CD4-positive, alpha-beta T cell treated with Interleukin-12 subunit alpha and Interleukin-12 subunit beta, for 1 hour (primary cell): ENCODE measurements at regions not wholly inside any gene's neighbourhood (a gene's known extent, or its start where the extent isn't known, plus 50 kb on each side); places are given as distances from the start of the nearest gene placed in this dataset.
"Not testable (repeated sequence)": the region's sequence is repeated elsewhere in the genome, so short reads cannot be mapped to it uniquely, and the experiment has no call there.

Source experiments
- DNase-seq: peaks from one replicate; pipeline ENCODE4 v3.0.0-alpha.2; 2020

DNA sequence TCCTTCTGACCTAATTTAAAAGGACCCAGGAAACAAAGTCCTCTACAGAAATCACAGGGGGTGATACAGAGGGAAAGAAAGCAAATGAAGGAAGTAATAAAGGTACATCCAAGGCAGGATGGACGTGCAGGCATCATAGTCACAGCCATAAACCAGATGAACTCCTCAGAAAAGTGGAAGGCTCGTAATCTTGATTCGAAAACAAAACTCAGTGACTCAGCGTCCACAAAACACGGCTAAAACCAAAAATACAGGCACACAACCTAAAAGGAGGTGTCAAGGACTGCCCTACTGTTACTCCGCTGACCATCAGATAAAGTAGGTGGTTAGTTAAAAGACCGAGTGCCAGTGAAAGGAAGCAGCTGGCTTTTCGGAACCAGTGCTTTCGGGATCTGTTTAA, 81.5 kb downstream of the TRIM69 start:
- not testable (repeated sequence) for DNase-seq

DNA sequence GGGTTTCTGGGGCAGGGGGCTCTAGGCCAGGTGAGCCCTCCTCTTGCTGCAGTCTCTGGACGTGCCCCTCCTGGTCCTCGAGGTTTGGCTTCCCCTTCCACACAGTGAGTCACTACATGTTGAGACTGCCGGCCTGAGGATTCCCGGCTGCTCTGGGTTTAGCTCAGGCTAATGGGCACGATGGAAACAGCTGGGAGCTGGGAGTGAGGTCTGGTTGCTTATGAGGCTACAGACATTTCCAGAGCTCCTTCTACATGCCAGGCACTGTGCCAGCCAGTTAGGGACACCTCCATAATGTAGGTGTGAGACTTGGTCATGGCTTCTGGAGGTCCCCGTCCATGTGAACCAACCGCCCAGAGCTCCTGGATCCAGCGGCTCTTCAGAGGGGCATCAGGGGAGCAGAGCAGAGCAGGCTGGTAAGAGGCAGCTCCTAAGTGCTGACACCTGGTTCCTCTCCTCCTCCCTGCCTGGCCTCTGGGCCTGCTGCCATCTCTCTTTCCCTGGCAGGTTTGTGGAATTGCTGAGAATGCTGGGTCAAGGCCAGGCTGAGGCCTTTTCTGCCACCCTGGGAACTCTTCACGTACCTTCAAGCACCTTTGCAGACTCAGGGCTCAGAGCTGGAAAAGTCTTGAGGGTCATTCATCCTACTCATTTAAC, 83.1 kb downstream of the TRIM69 start:
- DNase-seq, result not testable (repeated sequence)

DNA sequence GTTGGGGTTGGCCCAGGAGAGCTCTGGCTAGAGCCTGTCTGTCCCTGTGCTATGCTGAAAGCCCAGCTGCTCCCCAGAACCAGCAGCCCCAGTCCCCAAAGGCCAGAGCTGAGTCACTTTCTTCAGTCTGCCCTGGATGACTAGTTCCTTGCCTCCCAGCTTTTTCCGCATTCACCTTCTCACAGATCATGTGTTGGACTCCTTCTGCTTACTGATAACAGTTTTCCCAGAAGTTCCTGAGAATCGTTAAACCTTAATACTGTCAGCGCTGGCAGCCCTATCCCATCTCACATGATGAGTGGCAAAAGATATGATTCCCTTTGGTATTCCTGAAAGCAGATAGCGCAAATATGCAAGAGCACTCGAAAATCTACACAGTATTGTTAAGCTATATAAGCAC, 84.2 kb downstream of the TRIM69 start:
- DNase-seq, result not testable (repeated sequence)

DNA sequence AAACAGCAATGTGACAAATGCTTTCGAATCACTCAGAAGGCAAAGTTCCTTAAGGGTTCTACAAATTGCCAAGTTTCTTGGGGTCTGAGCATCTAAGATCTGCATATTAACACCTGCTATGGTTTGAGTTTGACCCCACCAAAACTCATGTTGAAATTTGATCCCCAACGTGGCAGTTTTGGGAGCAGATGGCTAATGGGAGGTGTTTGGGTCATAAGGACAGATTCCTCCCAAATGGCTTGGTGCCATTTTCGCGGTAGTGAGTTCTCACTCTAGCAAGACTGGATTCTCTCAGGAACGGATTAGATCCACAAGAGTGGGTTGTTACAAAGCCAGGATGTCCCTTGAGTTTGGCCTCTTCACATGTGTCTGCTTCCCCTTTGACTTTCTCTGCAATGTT, 84.6 kb downstream of the TRIM69 start:
- not testable (repeated sequence) for DNase-seq

DNA sequence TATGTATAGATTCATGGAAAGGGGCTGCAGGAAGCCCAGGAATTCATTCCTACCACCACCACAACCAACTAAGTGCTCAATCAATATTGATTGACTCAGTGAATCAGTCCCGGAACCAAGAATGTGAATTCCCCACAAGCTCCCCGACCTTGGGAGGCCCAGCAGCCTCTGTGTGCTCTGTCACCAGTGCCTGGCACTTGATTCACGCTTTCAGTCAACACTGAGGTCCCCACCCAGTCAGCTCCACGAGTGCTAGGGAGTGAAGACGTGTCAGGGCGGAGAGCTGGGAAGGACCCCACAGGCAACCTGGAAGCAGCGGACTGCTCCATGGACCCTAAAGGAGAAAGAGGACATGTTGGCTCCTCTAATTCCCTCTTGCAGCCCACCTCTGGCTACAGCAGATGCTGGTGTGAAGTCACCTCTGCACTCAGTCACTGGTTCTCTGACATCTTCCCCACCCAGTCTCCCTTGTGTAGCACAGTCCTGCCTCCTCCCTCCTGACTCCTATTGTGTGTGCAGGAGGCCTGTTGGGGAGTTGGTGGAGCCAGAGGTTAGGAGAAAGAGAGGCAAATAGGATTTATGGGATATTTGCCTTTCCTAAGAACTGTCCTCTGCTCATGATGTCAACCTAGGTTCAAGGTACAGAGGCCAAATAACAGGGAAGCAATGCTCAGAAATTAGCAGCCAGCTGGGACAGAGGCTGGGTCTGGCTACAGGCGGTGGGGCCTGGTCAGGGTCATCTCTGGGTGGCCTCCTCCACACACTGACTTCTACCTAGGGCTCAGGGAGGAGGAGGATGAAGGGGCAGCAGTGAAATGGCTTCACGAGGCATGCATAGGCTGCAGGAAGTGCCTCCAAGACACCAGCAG, 88.2 kb downstream of the TRIM69 start:
- not testable (repeated sequence) for DNase-seq

DNA sequence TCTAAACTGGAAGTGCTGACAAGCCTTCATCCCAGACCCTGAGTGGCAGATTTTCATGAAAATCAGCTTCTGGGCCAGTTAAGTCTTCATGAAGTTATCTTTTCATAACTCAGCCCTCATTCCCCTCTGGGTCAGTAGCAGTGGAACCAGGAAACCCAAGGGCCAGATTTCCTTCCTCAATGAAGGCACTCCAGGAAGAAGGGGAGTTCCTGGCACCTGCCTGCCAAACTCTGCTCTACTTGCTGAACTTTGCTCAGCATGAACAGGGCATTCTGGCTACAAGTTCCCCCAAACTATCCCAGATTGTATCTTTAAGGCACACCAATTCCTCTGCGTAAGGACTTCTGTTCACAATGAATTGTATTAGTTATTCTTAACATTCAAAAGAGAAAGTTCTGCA, 90.3 kb downstream of the TRIM69 start:
- not testable (repeated sequence) for DNase-seq

DNA sequence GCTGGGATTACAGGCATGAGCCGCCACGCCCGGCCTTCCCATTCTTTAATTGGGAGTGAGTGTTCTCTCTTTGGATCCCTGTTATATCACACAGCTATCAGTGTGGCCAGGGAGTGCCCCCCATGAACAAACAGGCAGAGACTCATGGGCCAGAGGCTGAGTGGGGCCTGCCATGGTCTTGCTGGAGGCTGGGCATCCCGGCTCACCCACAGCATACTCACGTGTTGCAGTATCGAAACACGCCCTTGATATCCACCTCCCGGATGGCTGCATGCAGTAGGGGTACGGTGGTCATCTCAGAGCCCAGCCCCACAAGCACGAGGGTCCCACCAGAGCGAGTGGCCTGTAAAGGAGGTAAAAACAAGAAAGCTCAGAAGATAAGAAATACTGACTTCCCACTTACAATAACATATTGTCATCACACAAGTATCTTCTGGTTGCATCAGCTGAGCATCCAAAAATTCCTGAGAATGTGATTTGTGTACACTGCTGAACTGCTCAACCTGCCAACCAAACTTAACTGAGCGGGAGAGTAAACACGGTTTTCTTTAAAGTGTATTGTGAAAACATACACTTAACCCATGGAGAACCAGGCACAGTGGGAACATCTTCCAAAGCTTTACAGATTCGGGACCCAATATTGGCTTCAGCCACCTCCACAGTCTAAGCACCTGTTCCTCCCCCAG, 92.0 kb downstream of the TRIM69 start:
- not testable (repeated sequence) for DNase-seq

DNA sequence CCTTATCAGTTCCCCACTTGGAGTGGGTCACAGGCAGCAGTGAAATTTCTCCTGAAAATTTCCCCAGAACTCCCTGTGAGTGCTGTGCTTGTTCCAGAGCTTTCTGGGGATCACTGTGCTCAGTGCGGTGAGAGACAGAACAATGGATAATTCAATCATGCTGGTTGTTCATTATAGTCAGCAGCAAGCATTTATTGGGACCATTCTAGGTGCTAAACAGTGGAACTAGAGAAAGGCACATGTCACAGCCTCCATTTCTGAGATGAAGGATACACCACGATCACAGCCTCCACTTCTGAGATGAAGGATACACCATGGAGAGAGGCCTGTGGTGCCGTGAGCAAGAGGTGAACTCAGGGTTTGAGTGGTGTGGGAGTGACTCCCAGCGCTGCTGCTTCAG, 92.8 kb downstream of the TRIM69 start:
- not testable (repeated sequence) for DNase-seq

DNA sequence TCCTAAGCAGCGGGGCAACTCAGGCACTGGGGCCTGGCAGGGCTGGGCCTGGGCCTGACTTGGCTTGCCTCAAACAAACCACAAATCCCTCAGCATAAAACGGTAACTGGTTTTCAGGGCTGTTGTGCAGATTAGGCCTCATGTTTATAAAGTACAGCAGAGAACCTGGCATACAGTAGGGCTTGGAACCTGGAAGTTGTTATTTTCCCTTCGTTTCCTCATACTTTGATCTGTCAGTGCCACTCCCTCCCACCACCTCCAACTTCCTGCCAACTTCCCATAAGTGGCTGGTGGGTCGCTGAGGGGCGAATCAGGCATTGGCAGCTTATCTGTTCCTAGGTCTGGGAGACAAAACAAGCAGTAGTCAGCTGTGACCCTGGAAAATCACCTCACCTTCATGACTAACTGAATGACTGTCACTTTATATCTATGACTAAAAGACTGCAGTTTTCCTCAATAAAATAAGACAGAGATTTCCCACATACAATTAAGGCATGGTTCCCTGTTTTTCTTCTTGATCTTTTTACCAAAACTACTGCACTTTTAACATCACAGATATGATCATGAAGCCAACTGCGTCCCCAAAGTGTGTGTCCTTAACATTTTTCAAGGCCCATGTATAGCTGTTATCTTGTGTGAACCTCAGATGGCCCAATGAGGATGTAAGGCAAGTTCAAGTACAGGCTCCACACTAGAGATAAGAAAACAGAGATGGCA, 94.5 kb downstream of the TRIM69 start:
- DNase-seq, result not testable (repeated sequence)

DNA sequence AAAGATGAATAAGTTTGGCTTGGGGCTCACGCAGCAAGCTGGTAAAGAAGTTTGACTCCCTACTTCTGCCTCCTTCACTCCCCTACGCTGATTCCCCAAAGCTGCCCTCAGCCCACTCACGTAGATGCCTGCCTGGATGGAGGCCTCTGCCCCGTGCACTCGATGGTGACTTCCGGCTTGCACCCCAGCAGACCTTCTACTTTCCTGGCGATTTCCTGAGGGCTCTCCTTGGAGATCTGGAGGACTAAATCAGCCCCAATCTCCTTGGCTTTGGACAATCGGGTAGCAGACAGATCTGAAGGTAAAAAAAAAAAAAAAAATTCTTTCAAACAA, 95.0 kb downstream of the TRIM69 start:
- not testable (repeated sequence) for DNase-seq

DNA sequence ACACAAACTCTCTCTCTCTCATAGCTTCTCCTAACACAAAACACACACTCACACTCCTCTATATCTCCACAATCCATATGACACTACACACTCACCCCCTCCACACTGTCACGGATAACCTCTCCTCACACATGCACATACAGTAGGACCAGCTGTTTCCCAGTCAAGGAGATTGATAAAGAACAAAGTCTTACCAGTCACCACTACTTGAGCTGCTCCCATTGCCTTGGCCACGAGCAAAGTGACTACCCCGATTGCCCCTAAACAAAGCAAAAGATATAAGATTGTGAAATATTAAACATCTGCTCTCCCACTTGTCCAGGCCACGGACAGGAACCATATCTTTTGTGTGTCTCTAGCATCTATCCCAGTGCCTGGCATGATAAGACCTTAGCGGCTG, 95.8 kb downstream of the TRIM69 start:
- DNase-seq, result not testable (repeated sequence)

DNA sequence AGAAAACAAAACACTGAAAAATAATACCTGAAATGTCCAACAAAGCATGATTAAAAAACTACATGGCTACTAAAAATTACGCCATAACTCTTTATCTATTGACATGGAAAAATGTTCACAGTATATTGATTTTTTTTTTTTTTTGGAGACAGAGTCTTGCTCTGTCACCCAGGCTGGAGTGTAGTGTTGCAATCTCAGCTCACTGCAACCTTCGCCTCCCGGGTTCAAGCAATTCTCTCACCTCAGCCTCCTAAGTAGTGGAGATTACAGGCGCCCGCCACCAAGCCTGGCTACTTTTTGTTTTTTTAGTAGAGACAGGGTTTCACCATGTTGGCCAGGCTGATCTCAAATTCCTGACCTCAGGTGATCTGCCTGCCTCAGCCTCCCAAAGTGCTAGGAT, 96.8 kb downstream of the TRIM69 start:
- not testable (repeated sequence) for DNase-seq

DNA sequence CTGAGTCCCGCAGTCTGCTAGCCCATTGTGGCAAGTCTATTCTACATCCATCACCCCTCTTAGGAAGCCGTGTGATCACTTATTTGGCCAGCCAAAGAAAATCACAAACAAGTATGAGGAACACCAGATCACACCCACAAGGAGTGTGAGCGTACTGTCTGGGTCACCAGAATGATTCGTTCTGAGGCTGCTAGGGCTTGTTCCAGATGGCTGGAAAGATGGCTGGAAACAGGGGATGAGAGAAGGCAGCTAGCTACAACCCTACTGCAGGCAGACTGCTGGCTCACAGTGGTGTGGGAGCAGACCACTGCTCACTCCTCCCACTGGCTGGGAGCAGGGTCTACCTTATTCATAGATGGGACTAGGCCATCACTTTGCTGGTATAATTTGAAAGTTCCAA, 97.4 kb downstream of the TRIM69 start:
- not testable (repeated sequence) for DNase-seq

DNA sequence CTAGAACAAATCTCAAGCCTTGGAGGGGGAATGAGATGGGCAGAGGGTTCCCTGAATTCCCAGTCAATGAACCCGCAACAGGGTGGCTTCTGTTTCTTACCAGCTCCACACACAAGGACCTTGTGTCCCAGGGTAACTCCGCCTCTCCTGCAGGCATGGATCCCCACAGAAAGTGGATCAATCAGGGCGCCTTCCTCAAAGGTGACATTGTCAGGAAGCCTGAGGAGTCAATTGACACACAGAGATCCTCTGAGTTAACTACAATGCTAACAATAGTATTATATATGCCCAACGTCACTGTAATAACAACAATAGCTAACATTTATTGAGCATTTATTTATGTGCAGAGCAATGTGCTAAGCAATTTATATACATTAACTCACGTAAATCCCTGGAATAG, 98.8 kb downstream of the TRIM69 start:
- DNase-seq, result not testable (repeated sequence)

DNA sequence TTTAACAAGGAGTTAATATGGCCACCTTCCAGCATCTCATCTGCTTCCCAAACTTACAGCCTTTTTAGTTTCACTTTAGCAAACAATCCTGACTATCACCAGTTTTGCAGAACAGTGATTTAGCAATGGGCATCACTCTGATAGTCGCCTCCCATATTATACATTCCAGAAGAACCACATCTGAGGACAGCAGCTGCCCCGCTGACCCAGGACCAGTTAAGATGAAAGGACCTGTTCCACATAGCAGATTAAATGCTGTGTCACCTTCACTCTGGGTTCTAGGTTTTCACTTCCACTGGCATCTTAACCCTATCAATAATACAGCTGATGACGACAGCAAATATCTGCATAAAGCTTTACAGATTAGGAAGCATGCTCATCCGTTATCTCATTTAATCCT, 99.8 kb downstream of the TRIM69 start:
- no peak for DNase-seq

DNA sequence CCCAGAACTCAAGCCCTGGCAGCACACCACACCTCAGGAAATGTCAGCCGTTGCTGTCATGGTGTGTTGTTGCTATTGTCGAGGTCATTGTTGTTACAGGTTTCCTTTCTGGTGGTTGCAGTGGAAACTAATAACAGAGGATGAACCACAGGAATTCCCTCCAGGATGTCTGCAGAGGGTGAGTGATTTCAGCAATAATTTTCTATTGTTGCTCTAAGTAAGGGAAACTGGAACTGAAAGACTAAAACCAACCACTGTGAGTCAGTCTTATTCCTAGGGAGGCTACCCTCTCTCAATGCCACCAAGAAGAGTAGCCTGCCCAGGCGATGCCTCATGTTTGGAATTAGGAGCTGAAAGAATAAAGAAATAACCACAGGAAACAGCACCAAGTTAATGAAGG, 102.6 kb downstream of the TRIM69 start:
- DNase-seq, result not testable (repeated sequence)

DNA sequence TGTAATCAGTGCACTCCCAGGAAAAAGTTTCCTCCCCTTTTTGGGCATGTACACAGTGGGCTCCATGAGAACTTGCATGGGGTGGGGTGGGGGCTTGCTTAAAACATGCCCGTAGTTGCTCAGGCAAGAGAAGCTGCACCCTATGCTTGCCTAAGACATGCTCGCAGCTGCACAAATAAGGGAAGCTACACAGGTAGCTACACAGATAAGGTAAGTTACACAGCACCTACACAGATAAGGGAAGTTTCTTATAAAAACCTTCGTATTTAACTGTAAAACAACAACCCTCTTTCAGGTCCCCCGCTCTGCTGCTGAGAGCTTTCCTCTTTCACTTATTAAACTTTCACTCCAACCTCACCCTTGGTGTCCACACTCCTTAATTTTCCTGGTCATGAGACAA, 105.4 kb downstream of the TRIM69 start:
- DNase-seq, result not testable (repeated sequence)

DNA sequence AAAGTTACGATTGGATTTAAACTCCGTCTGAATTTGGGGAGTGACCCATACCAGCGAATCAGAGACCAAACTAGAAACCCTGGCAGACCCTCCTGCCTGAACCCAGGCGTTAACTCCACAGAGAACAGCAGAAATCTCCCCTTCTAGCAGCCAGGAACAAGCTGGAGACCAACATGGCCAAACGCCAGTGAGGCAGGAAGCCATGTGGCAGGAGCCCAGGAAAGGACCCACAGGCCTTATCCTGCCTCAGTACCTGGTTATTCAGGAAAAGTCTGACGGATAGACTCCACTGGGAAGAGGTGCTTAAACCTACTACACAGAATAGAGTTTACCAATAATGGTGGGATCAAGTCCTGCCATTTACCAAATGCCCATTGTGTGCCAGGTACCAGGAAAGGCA, 106.6 kb downstream of the TRIM69 start:
- not testable (repeated sequence) for DNase-seq

DNA sequence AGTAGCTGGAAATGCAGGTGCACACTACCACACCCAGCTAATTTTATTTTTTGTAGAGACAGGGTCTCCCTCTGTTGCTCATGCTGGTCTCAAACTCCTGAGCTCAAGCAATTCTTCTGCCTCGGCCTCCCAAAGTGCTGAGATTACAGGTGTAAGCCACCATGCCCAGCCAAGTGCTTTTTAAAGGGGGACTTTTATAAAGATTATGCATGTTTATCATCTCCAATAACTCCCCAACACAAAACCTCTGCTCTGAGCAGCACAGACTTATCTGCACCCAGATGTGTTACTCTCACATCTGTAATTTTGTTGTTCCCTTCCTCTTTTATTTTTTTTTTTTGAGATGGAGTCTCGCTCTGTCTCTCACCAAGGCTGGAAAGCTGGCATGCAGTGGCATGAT, 108.6 kb downstream of the TRIM69 start:
- not testable (repeated sequence) for DNase-seq

DNA sequence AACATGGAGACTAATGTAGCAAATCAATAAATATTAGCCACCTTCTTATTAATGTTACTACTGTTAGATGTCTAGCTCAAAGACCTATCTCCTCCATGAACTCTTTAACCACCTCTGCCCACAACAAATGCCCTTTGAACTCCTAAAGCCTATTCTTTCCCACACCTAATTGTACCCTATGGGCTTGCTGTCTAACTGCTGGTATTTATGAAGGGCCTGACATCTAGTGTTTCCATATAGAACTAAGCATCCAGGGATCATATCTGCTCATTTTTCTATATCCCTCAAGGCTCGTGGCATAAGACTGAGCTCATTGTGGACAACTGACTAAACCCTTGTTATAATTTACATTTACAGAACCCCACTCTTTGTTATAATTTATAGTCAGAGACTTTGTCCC, 109.8 kb downstream of the TRIM69 start:
- not testable (repeated sequence) for DNase-seq

DNA sequence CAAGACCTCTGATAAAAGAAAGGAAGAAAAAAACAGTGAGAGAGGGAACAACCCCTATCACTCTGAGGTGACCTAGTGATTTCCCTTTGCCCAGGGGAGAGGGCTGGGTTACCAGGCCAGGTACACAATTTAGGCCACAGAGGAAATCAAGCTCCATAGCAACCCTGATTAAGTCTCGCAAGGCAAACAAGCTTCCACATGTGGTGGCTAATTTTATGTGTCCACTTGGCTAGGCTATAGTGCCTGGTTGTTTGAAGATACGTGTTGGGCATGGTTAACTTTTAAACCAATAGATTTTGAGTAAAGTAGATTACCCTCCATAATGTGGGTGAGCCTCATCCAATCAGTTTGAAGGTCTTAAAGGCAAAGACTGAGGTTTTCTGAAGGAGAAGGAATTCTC, 108.9 kb upstream of the TERB2 start:
- DNase-seq, result not testable (repeated sequence)

DNA sequence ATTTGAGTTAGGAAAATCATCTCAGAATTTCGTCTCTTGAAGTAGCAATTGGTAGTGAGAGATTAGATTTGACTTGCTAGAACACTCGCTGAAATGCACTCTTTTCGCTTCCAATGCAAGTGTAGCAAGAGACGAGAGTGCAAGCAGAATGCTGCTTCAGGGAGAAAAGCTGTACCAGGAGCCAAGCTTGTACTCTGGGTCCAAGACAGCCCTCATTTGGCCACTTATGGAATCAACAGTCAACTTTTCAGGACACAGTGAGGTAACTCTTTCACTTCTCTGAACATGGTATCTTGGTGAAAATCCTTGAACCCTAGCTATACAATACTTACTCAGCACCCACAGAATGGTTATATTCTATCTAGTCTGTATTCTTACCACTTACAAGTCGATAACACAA, 107.6 kb upstream of the TERB2 start:
- DNase-seq, result not testable (repeated sequence)
